Neural progenitor cell (in vitro differentiated cells): ENCODE measurements at regions not wholly inside any gene's neighbourhood (a gene's known extent, or its start where the extent isn't known, plus 50 kb on each side); places are given as distances from the start of the nearest gene placed in this dataset.

Experiments
- CTCF ChIP-seq: fragments of 200-600 bp; sonication (generic); IDR thresholded peaks from 2 replicates; pipeline ENCODE4 v1.5.1; 2017; ENCODE audit warnings: antibody characterized with exemption, mild to moderate bottlenecking
- EZH2 ChIP-seq: fragments of 200-600 bp; sonication (generic); IDR thresholded peaks from 2 replicates; pipeline ENCODE4 v1.6.1; 2017; ENCODE audit warnings: antibody characterized with exemption, mild to moderate bottlenecking, moderate library complexity
- EZH2phosphoT487 ChIP-seq: fragments of 200-600 bp; sonication (generic); IDR thresholded peaks from 2 replicates; pipeline ENCODE4 v1.6.1; 2017; ENCODE audit warnings: antibody characterized with exemption

GRCh38 chr6:9890893-9891292, 524.0 kb downstream of the TFAP2A start:
- TF ChIP-seq CTCF (no peak), EZH2 (no peak), EZH2phosphoT487 (no peak)
